ENCODE measurements at regions not wholly inside any gene's neighbourhood (a gene's known extent, or its start where the extent isn't known, plus 50 kb on each side); places are given as distances from the start of the nearest gene placed in this dataset.

DNA sequence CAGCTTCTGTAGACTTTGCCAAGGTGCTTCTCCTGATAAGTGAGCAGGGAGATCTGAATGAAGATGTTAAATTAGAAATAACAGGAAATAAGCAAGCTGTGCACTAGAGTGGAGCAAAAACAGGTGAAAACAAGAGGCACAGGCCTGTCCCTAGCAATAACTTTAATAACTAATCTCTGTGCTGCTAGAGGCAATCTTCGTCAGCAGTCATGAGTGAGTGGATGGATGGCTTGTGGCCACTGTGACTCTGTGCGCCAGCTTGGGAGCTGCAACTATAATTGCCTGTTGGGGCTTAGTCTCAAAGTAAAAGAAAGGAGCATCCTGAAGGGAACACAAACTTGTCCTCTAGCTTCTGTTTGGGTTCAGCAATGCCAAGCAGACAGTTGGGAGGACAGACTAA, 240.3 kb downstream of the HHIPL2 start:
- TF ChIP-seq, protein P1, sequence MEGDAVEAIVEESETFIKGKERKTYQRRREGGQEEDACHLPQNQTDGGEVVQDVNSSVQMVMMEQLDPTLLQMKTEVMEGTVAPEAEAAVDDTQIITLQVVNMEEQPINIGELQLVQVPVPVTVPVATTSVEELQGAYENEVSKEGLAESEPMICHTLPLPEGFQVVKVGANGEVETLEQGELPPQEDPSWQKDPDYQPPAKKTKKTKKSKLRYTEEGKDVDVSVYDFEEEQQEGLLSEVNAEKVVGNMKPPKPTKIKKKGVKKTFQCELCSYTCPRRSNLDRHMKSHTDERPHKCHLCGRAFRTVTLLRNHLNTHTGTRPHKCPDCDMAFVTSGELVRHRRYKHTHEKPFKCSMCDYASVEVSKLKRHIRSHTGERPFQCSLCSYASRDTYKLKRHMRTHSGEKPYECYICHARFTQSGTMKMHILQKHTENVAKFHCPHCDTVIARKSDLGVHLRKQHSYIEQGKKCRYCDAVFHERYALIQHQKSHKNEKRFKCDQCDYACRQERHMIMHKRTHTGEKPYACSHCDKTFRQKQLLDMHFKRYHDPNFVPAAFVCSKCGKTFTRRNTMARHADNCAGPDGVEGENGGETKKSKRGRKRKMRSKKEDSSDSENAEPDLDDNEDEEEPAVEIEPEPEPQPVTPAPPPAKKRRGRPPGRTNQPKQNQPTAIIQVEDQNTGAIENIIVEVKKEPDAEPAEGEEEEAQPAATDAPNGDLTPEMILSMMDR (IDR thresholded peaks at IDR 0.05), result no peak
- TF ChIP-seq POLR2A (IDR thresholded peaks at IDR 0.05) (no peak), POLR2AphosphoS5 (IDR thresholded peaks at IDR 0.05) (no peak)

Measured in stomach (tissue), 4 donors.